Trophoblast cell (in vitro differentiated cells and primary cell): ENCODE measurements at regions not wholly inside any gene's neighbourhood (a gene's known extent, or its start where the extent isn't known, plus 50 kb on each side); places are given as distances from the start of the nearest gene placed in this dataset.

Experiments used
- DNase-seq, 2 donors: peaks; one replicate each; pipeline ENCODE4 v3.0.0-alpha.2; 2016
- H2AFZ ChIP-seq: 2 replicates; pipeline ENCODE4 v1.6.1; 2013; ENCODE audit warnings: low read length, moderate library complexity, mild to moderate bottlenecking; ENCODE audit not compliant: insufficient read depth, poor library complexity
- H2AK5ac ChIP-seq: 2 replicates; pipeline ENCODE4 v1.6.1; 2013; ENCODE audit warnings: mild to moderate bottlenecking, low read length
- H2BK120ac ChIP-seq: 2 replicates; pipeline ENCODE4 v1.6.1; 2013; ENCODE audit warnings: low read length, mild to moderate bottlenecking, moderate library complexity; ENCODE audit not compliant: insufficient read depth, poor library complexity
- H2BK12ac ChIP-seq: 2 replicates; pipeline ENCODE4 v1.6.1; 2013; ENCODE audit warnings: mild to moderate bottlenecking, low read length, moderate library complexity
- H2BK5ac ChIP-seq: 2 replicates; pipeline ENCODE4 v1.6.1; 2013; ENCODE audit warnings: low read length, low read depth, moderate library complexity, mild to moderate bottlenecking; ENCODE audit not compliant: poor library complexity
- H3K14ac ChIP-seq: 2 replicates; pipeline ENCODE4 v1.6.1; 2013; ENCODE audit warnings: mild to moderate bottlenecking, low read length
- H3K18ac ChIP-seq: 2 replicates; pipeline ENCODE4 v1.6.1; 2013; ENCODE audit warnings: mild to moderate bottlenecking, low read length
- H3K23ac ChIP-seq: 2 replicates; pipeline ENCODE4 v1.6.1; 2013; ENCODE audit warnings: low read length
- H3K27ac ChIP-seq: 2 replicates; pipeline ENCODE4 v1.5.1; 2013; ENCODE audit warnings: low read depth, mild to moderate bottlenecking, inconsistent platforms, low read length, moderate library complexity
- H3K27me3 ChIP-seq: 2 replicates; pipeline ENCODE4 v1.6.1; 2013; ENCODE audit warnings: inconsistent platforms, mild to moderate bottlenecking, low read length, moderate library complexity; ENCODE audit not compliant: insufficient read depth
- H3K36me3 ChIP-seq, 2 experiments: 1 replicate in 1 of 2; 2 replicates in 1 of 2; pipeline ENCODE4 v1.6.1; 2013; ENCODE audit warnings: low read length in 2 of 2, mild to moderate bottlenecking in 2 of 2, moderate library complexity in 1 of 2; ENCODE audit not compliant: insufficient read depth in 2 of 2, control insufficient read depth in 1 of 2
- H3K4ac ChIP-seq: 2 replicates; pipeline ENCODE4 v1.6.1; 2013; ENCODE audit warnings: low read depth, mild to moderate bottlenecking, low read length, moderate library complexity
- H3K4me1 ChIP-seq, 2 experiments: 1 replicate in 1 of 2; 2 replicates in 1 of 2; pipeline ENCODE4 v1.6.1; 2013; ENCODE audit warnings: low read length in 2 of 2, mild to moderate bottlenecking in 2 of 2, moderate library complexity in 1 of 2; ENCODE audit not compliant: insufficient read depth in 2 of 2, control insufficient read depth in 1 of 2
- H3K4me2 ChIP-seq: 2 replicates; pipeline ENCODE4 v1.6.1; 2013; ENCODE audit warnings: inconsistent platforms, mild to moderate bottlenecking, low read length, moderate library complexity
- H3K4me3 ChIP-seq: 2 replicates; pipeline ENCODE4 v1.5.1; 2013; ENCODE audit warnings: mild to moderate bottlenecking, low read depth, low read length, inconsistent platforms
- H3K79me1 ChIP-seq: one replicate; pipeline ENCODE4 v1.6.1; 2013; ENCODE audit warnings: low read length
- H3K79me2 ChIP-seq: 2 replicates; pipeline ENCODE4 v1.6.1; 2013; ENCODE audit warnings: low read length, mild to moderate bottlenecking; ENCODE audit not compliant: control insufficient read depth, insufficient read depth, poor library complexity
- H3K9ac ChIP-seq: 2 replicates; pipeline ENCODE4 v1.6.1; 2013; ENCODE audit warnings: mild to moderate bottlenecking, low read length
- H3K9me3 ChIP-seq: 2 replicates; pipeline ENCODE4 v1.6.1; 2013; ENCODE audit warnings: low read depth, mild to moderate bottlenecking, control low read depth, inconsistent platforms, low read length; ENCODE audit not compliant: insufficient read depth
- H4K12ac ChIP-seq: 2 replicates; pipeline ENCODE4 v1.6.1; 2013; ENCODE audit warnings: low read depth, mild to moderate bottlenecking, low read length, moderate library complexity
- H4K8ac ChIP-seq: 2 replicates; pipeline ENCODE4 v1.6.1; 2013; ENCODE audit warnings: low read depth, mild to moderate bottlenecking, low read length, moderate library complexity
- H4K91ac ChIP-seq: one replicate; pipeline ENCODE4 v1.6.1; 2013; ENCODE audit warnings: low read depth, mild to moderate bottlenecking, low read length, moderate library complexity
- WGBS: extraction: QIAGEN DNeasy Blood & Tissue Kit; methylation state at CpG from one replicate; pipeline ENCODE4 v1.1.7; 2013; ENCODE audit warnings: missing lambda C conversion rate; ENCODE audit not compliant: insufficient read length, insufficient coverage; ENCODE audit errors: extremely low coverage; 5-methylcytosine and 5-hydroxymethylcytosine counted together

- Histone ChIP-seq H3K79me2 (no peaks in the 10 kb centered on the region), H3K18ac (no peak overlapping the region), H3K4me2 (no peak overlapping the region), H3K9me3 (no peaks in the 10 kb centered on the region), H2BK5ac (no peak overlapping the region), H2AK5ac (no peak overlapping the region), H3K36me3 (no peaks in the 10 kb centered on the region), H3K27me3 (no peaks in the 10 kb centered on the region), H3K9ac (no peak overlapping the region), H3K79me1 (no peaks in the 10 kb centered on the region), H3K23ac (no peak overlapping the region), H3K4me1 (no peaks in the 10 kb centered on the region), H2BK12ac (no peak overlapping the region), H3K27ac (no peak overlapping the region), H3K4me3 (no peak overlapping the region), H4K12ac (no peak overlapping the region), H2AFZ (no peak overlapping the region), H3K14ac (no peak overlapping the region), H2BK120ac (no peak overlapping the region), H3K4ac (no peak overlapping the region), H4K91ac (no peak overlapping the region), H4K8ac (no peak overlapping the region)
- no peak for DNase-seq
- no CpG with 5 or more reads among the region's 3 CpGs for WGBS
Observed at GRCh38 chr4:173801876-173802661, 272.0 kb upstream of the HAND2 start.

- no peaks in the 10 kb centered on the region for H3K9me3 ChIP-seq
- no peak overlapping the region for H3K14ac ChIP-seq
- no peak overlapping the region for H3K9ac ChIP-seq
- H3K18ac ChIP-seq = no peak overlapping the region
- no peak overlapping the region for H3K27ac ChIP-seq
- no peak overlapping the region for H3K4me3 ChIP-seq
- no peak overlapping the region for H4K12ac ChIP-seq
- no peaks in the 10 kb centered on the region for H3K79me2 ChIP-seq
- no peak overlapping the region for H2AK5ac ChIP-seq
- no peak overlapping the region for H4K8ac ChIP-seq
- no CpG with 5 or more reads among the region's 1 CpG for WGBS
- no peak overlapping the region for H4K91ac ChIP-seq
- no peak overlapping the region for H2AFZ ChIP-seq
- peak overlapping the region; percentile 74 for H3K23ac ChIP-seq
- H3K4ac ChIP-seq = no peak overlapping the region
- no peaks in the 10 kb centered on the region for H3K36me3 ChIP-seq
- no peak overlapping the region for H3K4me2 ChIP-seq
- H3K4me1 ChIP-seq = no peaks in the 10 kb centered on the region
- H2BK120ac ChIP-seq = no peak overlapping the region
- H2BK5ac ChIP-seq = no peak overlapping the region
- H3K27me3 ChIP-seq = no peaks in the 10 kb centered on the region
- DNase-seq = no peak
- no peak overlapping the region for H2BK12ac ChIP-seq
- no peaks in the 10 kb centered on the region for H3K79me1 ChIP-seq
Observed at GRCh38 chr4:173801361-173801760, 271.3 kb upstream of the HAND2 start.

GRCh38 chr4:173797296-173797695, 267.3 kb upstream of the HAND2 start:
- Histone ChIP-seq H3K27ac (no peak overlapping the region), H4K91ac (no peak overlapping the region), H3K27me3 (no peaks in the 10 kb centered on the region), H2BK5ac (no peak overlapping the region), H3K36me3 (no peaks in the 10 kb centered on the region), H4K12ac (no peak overlapping the region), H3K4me2 (no peak overlapping the region), H3K4ac (no peak overlapping the region), H3K79me1 (no peaks in the 10 kb centered on the region), H3K23ac (no peak overlapping the region), H3K4me1 (no peaks in the 10 kb centered on the region), H3K4me3 (no peak overlapping the region), H3K14ac (no peak overlapping the region), H4K8ac (no peak overlapping the region), H3K9ac (no peak overlapping the region), H3K79me2 (no peaks in the 10 kb centered on the region), H3K9me3 (no peaks in the 10 kb centered on the region), H2BK120ac (no peak overlapping the region), H2BK12ac (no peak overlapping the region), H2AFZ (no peak overlapping the region), H2AK5ac (no peak overlapping the region), H3K18ac (no peak overlapping the region)
- DNase-seq = no peak
- no CpG with 5 or more reads among the region's 1 CpG for WGBS

DNA sequence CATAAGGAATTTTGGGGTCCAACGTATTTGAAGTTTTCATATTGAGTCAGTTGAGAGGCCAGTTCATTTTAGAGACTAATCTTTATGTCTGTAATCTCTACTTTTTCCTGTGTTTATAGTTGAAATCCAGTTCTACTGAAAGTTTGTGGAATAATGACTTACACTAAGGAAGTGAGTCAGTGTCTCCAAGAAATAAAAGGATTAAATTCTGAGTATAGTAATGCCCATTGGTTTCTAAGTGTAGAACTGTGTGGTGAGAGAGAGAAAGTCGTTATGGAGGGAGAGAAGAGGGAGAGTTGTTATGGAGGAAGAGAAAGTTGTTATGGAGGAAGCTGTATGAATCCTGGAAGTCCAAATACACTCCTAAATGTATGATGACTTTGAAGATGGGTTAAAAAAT, 264.6 kb upstream of the HAND2 start:
- no peak overlapping the region for H4K12ac ChIP-seq

More for the DNA sequence above, 264.6 kb upstream of the HAND2 start:
- H3K79me1 ChIP-seq = no peaks in the 10 kb centered on the region
- no peaks in the 10 kb centered on the region for H3K9me3 ChIP-seq
- H3K4me2 ChIP-seq = no peak overlapping the region
- no peak overlapping the region for H3K9ac ChIP-seq
- no peak overlapping the region for H3K23ac ChIP-seq
- no peak for DNase-seq
- H2AK5ac ChIP-seq = no peak overlapping the region
- no peaks in the 10 kb centered on the region for H3K36me3 ChIP-seq
- H3K18ac ChIP-seq = no peak overlapping the region
- H2BK5ac ChIP-seq = no peak overlapping the region
- H2BK120ac ChIP-seq = no peak overlapping the region
- H3K4me1 ChIP-seq = no peaks in the 10 kb centered on the region
- no peak overlapping the region for H4K8ac ChIP-seq
- H3K4ac ChIP-seq = no peak overlapping the region
- no peak overlapping the region for H3K27ac ChIP-seq
- no peaks in the 10 kb centered on the region for H3K27me3 ChIP-seq
- no peak overlapping the region for H4K91ac ChIP-seq
- H2BK12ac ChIP-seq = no peak overlapping the region
- no peak overlapping the region for H3K14ac ChIP-seq
- no peak overlapping the region for H2AFZ ChIP-seq
- WGBS = 100% methylated on average over 1 of the region's 2 CpGs
- H3K4me3 ChIP-seq = no peak overlapping the region
- H3K79me2 ChIP-seq = no peaks in the 10 kb centered on the region
